ENCODE measurements at regions not wholly inside any gene's neighbourhood (a gene's known extent, or its start where the extent isn't known, plus 50 kb on each side); places are given as distances from the start of the nearest gene placed in this dataset.
A peak's percentile ranks its signal among the peaks of the same experiment; 100 is the strongest.

DNA sequence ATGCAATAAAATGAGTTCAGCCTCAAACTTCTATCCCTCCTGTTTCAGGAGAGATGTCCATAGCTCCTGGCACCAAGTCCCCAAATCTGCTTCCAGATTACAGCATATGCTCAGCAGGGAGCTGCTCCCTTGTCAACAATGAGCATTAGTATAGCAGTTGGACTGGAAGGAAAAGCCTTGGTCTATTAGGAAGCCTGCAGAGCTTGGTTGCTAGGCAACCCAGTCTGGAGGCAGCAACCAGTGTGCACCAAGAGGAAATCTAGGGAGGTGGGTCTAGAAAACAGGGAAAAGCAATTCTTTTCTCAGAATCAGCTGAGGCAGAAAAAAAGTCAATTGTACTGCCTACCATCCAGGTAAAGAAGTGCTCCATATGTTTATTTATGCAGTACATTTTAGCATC lies 229.5 kb upstream of the NMUR2 start:
- Histone ChIP-seq H3K4me3 (no peak overlapping the region), H3K36me3 (no peaks in the 10 kb centered on the region), H3K27me3 (ENCODE audit: low read depth) (no peaks in the 10 kb centered on the region), H3K9me3 (replicated peaks) (no peaks in the 10 kb centered on the region), H3K4me1 (peaks cover 53% of the 10 kb centered on the region), H3K27ac (replicated peaks) (peak overlapping the region; percentile 67)
- no peak for DNase-seq
- TF ChIP-seq, protein P1, sequence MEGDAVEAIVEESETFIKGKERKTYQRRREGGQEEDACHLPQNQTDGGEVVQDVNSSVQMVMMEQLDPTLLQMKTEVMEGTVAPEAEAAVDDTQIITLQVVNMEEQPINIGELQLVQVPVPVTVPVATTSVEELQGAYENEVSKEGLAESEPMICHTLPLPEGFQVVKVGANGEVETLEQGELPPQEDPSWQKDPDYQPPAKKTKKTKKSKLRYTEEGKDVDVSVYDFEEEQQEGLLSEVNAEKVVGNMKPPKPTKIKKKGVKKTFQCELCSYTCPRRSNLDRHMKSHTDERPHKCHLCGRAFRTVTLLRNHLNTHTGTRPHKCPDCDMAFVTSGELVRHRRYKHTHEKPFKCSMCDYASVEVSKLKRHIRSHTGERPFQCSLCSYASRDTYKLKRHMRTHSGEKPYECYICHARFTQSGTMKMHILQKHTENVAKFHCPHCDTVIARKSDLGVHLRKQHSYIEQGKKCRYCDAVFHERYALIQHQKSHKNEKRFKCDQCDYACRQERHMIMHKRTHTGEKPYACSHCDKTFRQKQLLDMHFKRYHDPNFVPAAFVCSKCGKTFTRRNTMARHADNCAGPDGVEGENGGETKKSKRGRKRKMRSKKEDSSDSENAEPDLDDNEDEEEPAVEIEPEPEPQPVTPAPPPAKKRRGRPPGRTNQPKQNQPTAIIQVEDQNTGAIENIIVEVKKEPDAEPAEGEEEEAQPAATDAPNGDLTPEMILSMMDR (IDR thresholded peaks at IDR 0.05; ENCODE audit: borderline replicate concordance) = no peak
- intact Hi-C loops (cut with micrococcal nuclease) = no loop called here

DNA sequence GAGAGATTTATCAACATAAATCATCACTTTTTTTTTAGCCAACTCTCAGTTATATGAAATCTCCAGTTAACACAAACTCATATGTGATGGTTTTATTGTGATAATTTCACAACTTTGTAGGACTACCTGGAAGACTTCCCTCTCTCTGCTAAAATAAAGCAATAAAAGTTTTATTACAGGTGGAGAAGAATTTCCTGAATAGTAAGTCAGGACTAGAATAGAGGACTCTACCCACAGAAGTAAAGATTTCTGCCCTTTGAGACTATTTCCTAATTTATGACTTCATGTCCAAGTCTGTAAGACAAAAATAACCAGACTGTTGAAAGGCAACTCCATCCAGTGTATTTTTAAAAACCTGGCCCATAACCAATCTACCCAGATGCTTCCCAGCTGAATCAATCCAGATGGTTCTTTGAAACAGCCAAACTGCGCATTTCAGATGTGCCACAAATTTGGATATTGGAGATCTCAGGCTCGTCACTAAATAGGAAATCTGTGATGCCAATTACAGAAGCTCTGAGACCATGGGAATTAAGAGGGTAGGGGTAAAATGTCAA lies 234.0 kb upstream of the NMUR2 start:
- Histone ChIP-seq H3K27ac (replicated peaks) (peak overlapping the region; percentile 56), H3K36me3 (no peaks in the 10 kb centered on the region)

DNA sequence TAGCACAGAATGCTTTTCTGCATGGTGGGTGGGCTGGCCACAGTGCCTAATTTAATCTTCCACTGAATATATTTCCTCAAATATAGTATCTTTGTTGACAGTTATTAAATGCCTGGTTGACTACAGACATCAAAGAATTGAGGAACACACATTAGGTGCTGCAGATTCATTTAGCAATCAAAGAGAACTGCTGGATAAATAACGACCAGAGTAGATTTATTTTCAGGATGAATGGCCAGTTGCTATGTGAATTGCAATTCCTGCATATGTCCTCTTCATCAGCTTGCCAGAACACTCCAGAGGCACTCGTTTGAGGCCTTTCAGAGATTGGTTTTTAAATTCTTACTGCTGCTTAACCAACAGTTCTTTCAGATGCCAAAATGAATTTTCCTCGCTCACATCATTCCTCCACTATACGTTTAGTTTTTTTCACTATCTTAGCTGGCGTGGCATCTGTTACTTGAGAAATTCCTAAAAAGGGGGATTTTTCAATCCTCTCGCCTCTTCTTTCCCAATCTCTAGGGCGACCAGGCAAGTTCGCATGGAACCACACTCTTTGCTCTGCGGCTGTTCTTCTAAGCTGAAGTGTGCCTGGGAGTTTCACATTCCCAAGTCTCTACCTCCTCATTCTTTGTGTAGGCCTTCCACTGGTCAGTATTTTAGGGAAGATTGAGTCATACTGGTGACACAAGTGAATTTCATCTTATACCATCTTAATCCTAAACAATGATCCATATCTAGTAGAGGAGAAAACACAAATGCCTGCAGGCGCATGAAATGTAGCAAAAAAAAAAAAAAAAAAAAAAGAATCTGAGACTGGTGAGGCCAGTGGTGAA lies 237.1 kb upstream of the NMUR2 start:
- intact Hi-C loops (cut with micrococcal nuclease) = no loop called here
- no peak for DNase-seq

More for the DNA sequence above, 234.0 kb upstream of the NMUR2 start:
- H3K4me3 ChIP-seq = no peak overlapping the region
- H3K9me3 ChIP-seq (replicated peaks) = no peaks in the 10 kb centered on the region
- TF ChIP-seq, protein P1 (IDR thresholded peaks at IDR 0.05; ENCODE audit: borderline replicate concordance) = no peak
- intact Hi-C loops (cut with micrococcal nuclease) = no loop called here
- no peak for DNase-seq
- H3K4me1 ChIP-seq = peaks cover 29% of the 10 kb centered on the region
- no peaks in the 10 kb centered on the region for H3K27me3 ChIP-seq (ENCODE audit: low read depth)

DNA sequence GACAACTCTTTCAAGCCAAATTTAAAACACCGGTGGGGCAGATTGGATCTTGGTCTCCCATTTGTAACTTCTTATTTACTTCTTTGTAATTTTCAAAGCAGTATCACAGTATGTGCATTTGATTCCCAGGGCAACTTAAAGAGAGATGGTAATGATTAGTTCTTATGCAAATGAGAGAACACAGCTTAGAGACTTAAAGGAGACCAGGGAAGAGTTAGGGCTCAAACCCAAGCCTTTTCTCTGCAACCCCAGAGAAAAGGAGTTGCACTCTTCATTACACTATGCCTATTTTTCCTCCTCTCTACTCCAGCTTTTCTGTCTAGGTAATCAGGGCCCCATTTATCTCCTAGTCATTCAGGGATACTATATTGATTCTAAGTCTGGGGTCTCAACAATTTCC lies 237.8 kb upstream of the NMUR2 start:
- Histone ChIP-seq H3K4me3 (no peak overlapping the region), H3K27ac (replicated peaks) (no peak overlapping the region), H3K36me3 (no peaks in the 10 kb centered on the region), H3K9me3 (replicated peaks) (no peaks in the 10 kb centered on the region), H3K4me1 (peaks cover 18% of the 10 kb centered on the region), H3K27me3 (ENCODE audit: low read depth) (no peaks in the 10 kb centered on the region)
- no peak for DNase-seq
- TF ChIP-seq, protein P1 (IDR thresholded peaks at IDR 0.05; ENCODE audit: borderline replicate concordance) = no peak
- intact Hi-C loops (cut with micrococcal nuclease) = no loop called here

More for the DNA sequence above, 237.1 kb upstream of the NMUR2 start:
- Histone ChIP-seq H3K27me3 (ENCODE audit: low read depth) (no peaks in the 10 kb centered on the region), H3K27ac (replicated peaks) (no peak overlapping the region), H3K4me3 (no peak overlapping the region), H3K36me3 (no peaks in the 10 kb centered on the region), H3K9me3 (replicated peaks) (no peaks in the 10 kb centered on the region), H3K4me1 (peaks cover 18% of the 10 kb centered on the region)
- TF ChIP-seq, protein P1 (IDR thresholded peaks at IDR 0.05; ENCODE audit: borderline replicate concordance) = no peak

DNA sequence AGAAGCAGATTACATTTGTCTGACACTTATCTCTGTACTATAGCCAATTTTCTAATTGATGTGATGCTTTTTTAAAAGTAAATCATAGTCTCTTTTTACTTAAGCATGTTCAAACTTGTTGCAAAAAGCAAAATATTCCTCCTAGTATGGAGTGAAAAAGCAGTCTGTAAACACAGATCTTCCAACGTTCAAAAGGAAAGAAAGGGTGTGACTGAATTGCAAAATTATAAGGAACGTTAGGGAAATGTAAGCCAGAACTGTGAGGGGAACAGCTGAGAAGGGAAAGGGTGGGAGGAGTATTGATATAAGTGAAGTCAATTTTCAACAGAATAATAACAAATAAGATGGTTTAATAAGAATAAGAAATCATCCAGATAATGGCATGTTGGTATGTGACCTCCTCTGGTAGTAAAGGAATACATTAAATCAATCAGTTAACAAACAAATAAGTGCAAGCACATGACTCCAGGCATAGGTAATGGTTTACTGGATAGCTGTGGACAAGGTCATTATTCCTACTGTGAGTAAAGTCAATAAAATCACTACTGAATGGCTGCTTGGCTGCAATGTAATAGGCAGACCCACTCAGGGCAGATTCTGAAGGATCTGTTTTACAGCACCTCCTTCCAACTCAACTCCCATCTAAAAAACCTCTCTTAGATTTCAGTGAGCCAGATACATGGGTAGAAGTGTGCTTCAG lies 239.1 kb upstream of the NMUR2 start:
- intact Hi-C loops (cut with micrococcal nuclease) = no loop called here
- no peaks in the 10 kb centered on the region for H3K9me3 ChIP-seq (replicated peaks)
- H3K36me3 ChIP-seq = no peaks in the 10 kb centered on the region
- DNase-seq = no peak
- no peaks in the 10 kb centered on the region for H3K27me3 ChIP-seq (ENCODE audit: low read depth)
- H3K27ac ChIP-seq (replicated peaks) = no peak overlapping the region
- H3K4me3 ChIP-seq = no peak overlapping the region
- TF ChIP-seq, protein P1 (IDR thresholded peaks at IDR 0.05; ENCODE audit: borderline replicate concordance) = no peak
- H3K4me1 ChIP-seq = peaks cover 7% of the 10 kb centered on the region

All from left ventricle myocardium inferior (tissue), 1 donor.